AG20443 (cell line): ENCODE measurements at regions not wholly inside any gene's neighbourhood (a gene's known extent, or its start where the extent isn't known, plus 50 kb on each side); places are given as distances from the start of the nearest gene placed in this dataset.
"Not testable (repeated sequence)": the region's sequence is repeated elsewhere in the genome, so short reads cannot be mapped to it uniquely, and the experiment has no call there.

Experiments used
- DNase-seq: peaks from one replicate; pipeline ENCODE4 v3.0.0; 2012; ENCODE audit warnings: low spot score, mixed read lengths

- no peak for DNase-seq
Observed at GRCh38 chr3:182405759-182406158, 387.5 kb upstream of the ATP11B start.

GRCh38 chr3:182406786-182407185 is 386.5 kb upstream of the ATP11B start:
- no peak for DNase-seq

GRCh38 chr3:182410051-182410450 is 383.3 kb upstream of the ATP11B start:
- DNase-seq = no peak

GRCh38 chr3:182412066-182412465 is 381.2 kb upstream of the ATP11B start:
- DNase-seq = no peak

- DNase-seq = no peak
Observed at GRCh38 chr3:182413061-182413460, 380.2 kb upstream of the ATP11B start.

GRCh38 chr3:182413682-182414081 is 379.6 kb upstream of the ATP11B start:
- no peak for DNase-seq

GRCh38 chr3:182414586-182414985 is 378.7 kb upstream of the ATP11B start:
- DNase-seq = no peak

- no peak for DNase-seq
Observed at GRCh38 chr3:182420741-182421140, 372.6 kb upstream of the ATP11B start.

- DNase-seq = no peak
Observed at GRCh38 chr3:182424006-182424405, 369.3 kb upstream of the ATP11B start.

GRCh38 chr3:182425926-182426718 is 367.2 kb upstream of the ATP11B start:
- not testable (repeated sequence) for DNase-seq

- not testable (repeated sequence) for DNase-seq
Observed at GRCh38 chr3:182431972-182432371, 361.3 kb upstream of the ATP11B start.

- no peak for DNase-seq
Observed at GRCh38 chr3:182435860-182436259, 357.4 kb upstream of the ATP11B start.

- no peak for DNase-seq
Observed at GRCh38 chr3:182436547-182436946, 356.8 kb upstream of the ATP11B start.

- no peak for DNase-seq
Observed at GRCh38 chr3:182438398-182438797, 354.9 kb upstream of the ATP11B start.

- DNase-seq = no peak
Observed at GRCh38 chr3:182440101-182440500, 353.2 kb upstream of the ATP11B start.

GRCh38 chr3:182445576-182445975 is 347.7 kb upstream of the ATP11B start:
- no peak for DNase-seq

- no peak for DNase-seq
Observed at GRCh38 chr3:182450942-182451787, 342.1 kb upstream of the ATP11B start.

- DNase-seq = no peak
Observed at GRCh38 chr3:182451871-182452270, 341.4 kb upstream of the ATP11B start.

GRCh38 chr3:182455011-182455410 is 338.3 kb upstream of the ATP11B start:
- DNase-seq = no peak

GRCh38 chr3:182460303-182460702 is 333.0 kb upstream of the ATP11B start:
- no peak for DNase-seq

- DNase-seq = no peak
Observed at GRCh38 chr3:182462152-182462551, 331.2 kb upstream of the ATP11B start.

- no peak for DNase-seq
Observed at GRCh38 chr3:182464513-182465145, 328.7 kb upstream of the ATP11B start.
